ENCODE measurements at regions not wholly inside any gene's neighbourhood (a gene's known extent, or its start where the extent isn't known, plus 50 kb on each side); places are given as distances from the start of the nearest gene placed in this dataset.
A peak's percentile ranks its signal among the peaks of the same experiment; 100 is the strongest.
"Not testable (repeated sequence)": the region's sequence is repeated elsewhere in the genome, so short reads cannot be mapped to it uniquely, and the experiment has no call there.

DNA sequence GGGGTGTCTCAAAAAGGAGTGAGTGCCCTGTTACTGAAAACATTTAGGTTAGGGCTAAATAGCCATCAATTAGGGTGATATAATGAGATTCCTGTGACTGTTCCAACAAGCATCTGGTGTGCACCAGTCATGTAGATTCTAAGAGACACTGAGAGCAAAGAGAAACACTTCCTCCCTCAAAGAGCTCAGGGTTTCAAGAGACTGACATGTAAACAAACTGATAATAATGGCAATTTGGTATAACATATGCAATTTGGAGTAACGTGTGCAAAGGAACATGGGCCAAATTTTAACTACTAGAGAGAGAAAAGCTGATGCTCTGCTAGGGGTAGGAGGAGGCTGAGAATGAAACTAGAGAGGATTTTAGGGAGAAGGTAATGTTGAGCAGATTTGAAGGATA is 237.1 kb downstream of the BMP4 start:
- WGBS (ENCODE audit: insufficient coverage) = 72% methylated on average over 1 of the region's 1 CpG
- no peaks in the 10 kb centered on the region for H3K36me3 ChIP-seq (ENCODE audit: control insufficient read depth, insufficient read depth, low read length)

DNA sequence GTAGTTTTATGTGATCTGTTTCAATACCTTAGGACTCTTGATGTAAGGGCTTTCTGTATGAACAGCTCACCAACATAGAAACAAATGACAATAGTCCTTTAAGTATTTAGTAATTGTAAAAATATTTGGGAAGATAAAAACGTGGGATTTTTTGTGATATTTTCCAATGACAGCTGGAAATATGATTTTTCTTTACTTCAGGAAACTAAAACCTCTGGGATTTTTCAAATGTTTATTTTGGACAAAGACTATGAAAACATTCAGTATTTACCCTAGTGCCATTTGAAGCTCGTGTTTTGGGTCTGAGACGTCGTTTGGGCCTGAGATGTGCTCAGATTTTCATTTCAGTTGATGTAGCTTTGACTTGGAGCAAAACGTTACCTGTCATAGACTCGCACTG is 240.0 kb downstream of the BMP4 start:
- DNase-seq = peak; percentile 76
- WGBS (ENCODE audit: insufficient coverage) = 15% methylated on average over 4 of the region's 6 CpGs
- Histone ChIP-seq H3K36me3 (ENCODE audit: control insufficient read depth, insufficient read depth, low read length) (no peaks in the 10 kb centered on the region), H3K27ac (ENCODE audit: low read length) (peak overlapping the region; percentile 52), H3K4me3 (ENCODE audit: low read length) (no peak overlapping the region), H3K4me1 (ENCODE audit: control insufficient read depth, insufficient read depth, low read length) (peaks cover 4% of the 10 kb centered on the region), H3K9me3 (replicated peaks; ENCODE audit: control insufficient read depth, low read depth, low read length) (no peaks in the 10 kb centered on the region), H3K27me3 (ENCODE audit: control insufficient read depth, insufficient read depth, low read length) (no peaks in the 10 kb centered on the region)

More for the DNA sequence above, 237.1 kb downstream of the BMP4 start:
- no peaks in the 10 kb centered on the region for H3K9me3 ChIP-seq (replicated peaks; ENCODE audit: control insufficient read depth, low read depth, low read length)
- H3K4me3 ChIP-seq (ENCODE audit: low read length) = no peak overlapping the region
- DNase-seq = no peak
- H3K4me1 ChIP-seq (ENCODE audit: control insufficient read depth, insufficient read depth, low read length) = peaks cover 4% of the 10 kb centered on the region
- no peak overlapping the region for H3K27ac ChIP-seq (ENCODE audit: low read length)
- H3K27me3 ChIP-seq (ENCODE audit: control insufficient read depth, insufficient read depth, low read length) = no peaks in the 10 kb centered on the region

DNA sequence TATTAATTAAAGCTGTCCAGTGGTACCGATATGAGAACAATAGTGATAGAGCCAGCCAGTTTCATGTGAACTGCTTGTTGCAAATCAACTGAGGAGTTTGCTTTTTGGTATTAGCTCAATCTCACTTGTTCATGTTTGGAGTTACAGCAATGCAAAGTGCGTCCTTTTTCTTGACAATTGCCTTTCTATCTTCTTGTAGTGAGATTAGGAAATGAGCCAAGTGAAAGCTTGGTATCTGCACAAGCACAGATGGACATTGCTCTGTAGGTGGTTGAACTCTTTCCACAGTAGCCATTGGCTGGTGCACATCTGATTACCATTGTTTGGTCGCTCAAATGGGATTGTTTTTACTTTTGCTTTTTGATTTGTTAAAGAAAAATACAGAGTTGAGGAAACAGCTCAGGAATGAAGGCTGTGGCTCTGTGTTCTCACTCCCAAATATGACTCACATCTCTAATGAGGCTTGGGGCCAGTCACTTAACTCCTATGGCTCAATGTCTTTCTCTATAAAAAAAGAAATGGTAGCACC is 241.4 kb downstream of the BMP4 start:
- H3K4me1 ChIP-seq (ENCODE audit: control insufficient read depth, insufficient read depth, low read length) = peaks cover 4% of the 10 kb centered on the region
- H3K4me3 ChIP-seq (ENCODE audit: low read length) = no peak overlapping the region
- WGBS (ENCODE audit: insufficient coverage) = no CpG with 5 or more reads among the region's 3 CpGs
- H3K36me3 ChIP-seq (ENCODE audit: control insufficient read depth, insufficient read depth, low read length) = no peaks in the 10 kb centered on the region
- DNase-seq = peak; percentile 73
- no peaks in the 10 kb centered on the region for H3K9me3 ChIP-seq (replicated peaks; ENCODE audit: control insufficient read depth, low read depth, low read length)
- H3K27me3 ChIP-seq (ENCODE audit: control insufficient read depth, insufficient read depth, low read length) = no peaks in the 10 kb centered on the region
- peak overlapping the region; percentile 38 for H3K27ac ChIP-seq (ENCODE audit: low read length)

DNA sequence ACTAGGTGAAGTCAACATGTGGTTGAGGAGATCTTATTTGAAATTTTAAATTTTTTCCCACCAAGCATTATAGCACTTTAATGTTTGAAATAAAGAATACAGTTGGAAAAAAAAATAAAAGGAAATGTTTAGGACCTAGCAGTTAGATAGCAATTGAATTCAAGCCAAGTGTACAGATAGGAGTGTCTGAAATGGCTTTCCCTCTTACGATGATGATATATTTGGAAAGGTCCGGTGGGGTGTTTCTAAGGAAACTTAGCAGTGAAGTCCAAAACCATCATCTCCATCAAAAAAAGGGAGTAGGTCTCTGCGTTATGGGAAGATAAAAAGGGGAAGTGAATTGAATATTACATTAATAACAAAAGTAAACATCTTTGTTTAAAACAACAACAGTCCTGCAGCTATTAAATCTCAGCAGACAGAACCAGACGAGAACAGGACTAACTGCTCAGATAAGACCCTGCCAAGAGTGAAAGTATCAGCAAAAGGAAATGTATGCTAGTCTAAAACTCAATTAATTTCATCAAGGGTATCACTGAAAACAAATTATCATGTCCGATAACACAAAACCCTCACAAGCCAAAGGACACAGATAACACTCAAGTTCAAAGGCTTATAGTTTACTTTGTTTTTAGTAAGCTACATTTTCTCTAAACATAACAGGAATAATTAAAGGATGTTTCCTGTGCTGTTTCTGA is 242.0 kb downstream of the BMP4 start:
- Histone ChIP-seq H3K4me1 (ENCODE audit: control insufficient read depth, insufficient read depth, low read length) (peaks cover 4% of the 10 kb centered on the region), H3K4me3 (ENCODE audit: low read length) (no peak overlapping the region), H3K9me3 (replicated peaks; ENCODE audit: control insufficient read depth, low read depth, low read length) (no peaks in the 10 kb centered on the region), H3K27me3 (ENCODE audit: control insufficient read depth, insufficient read depth, low read length) (no peaks in the 10 kb centered on the region), H3K36me3 (ENCODE audit: control insufficient read depth, insufficient read depth, low read length) (no peaks in the 10 kb centered on the region), H3K27ac (ENCODE audit: low read length) (peak overlapping the region; percentile 38)
- DNase-seq = peak; percentile 70
- no CpG with 5 or more reads among the region's 5 CpGs for WGBS (ENCODE audit: insufficient coverage)

DNA sequence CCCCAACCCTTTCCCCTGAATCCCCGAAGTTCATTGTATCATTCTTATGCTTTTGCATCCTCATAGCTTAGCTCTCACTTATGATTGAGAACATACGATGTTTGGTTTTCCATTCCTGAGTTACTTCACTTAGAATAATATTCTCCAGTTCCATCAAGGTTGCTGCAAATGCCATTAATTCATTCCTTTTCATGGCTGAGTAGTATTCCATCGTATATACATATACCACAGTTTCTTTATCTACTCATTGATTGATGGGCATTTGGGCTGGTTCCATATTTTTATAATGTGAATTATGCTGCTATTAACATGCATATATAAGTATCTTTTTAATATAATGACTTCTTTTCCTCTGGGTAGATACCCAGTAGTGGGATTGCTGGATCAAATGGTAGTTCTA is 243.7 kb downstream of the BMP4 start:
- H3K4me3 ChIP-seq (ENCODE audit: low read length); H3K27ac ChIP-seq (ENCODE audit: low read length); DNase-seq; H3K36me3 ChIP-seq (ENCODE audit: control insufficient read depth, insufficient read depth, low read length); H3K9me3 ChIP-seq (replicated peaks; ENCODE audit: control insufficient read depth, low read depth, low read length); H3K4me1 ChIP-seq (ENCODE audit: control insufficient read depth, insufficient read depth, low read length); H3K27me3 ChIP-seq (ENCODE audit: control insufficient read depth, insufficient read depth, low read length): not testable (repeated sequence)
- WGBS (ENCODE audit: insufficient coverage) = 94% methylated on average over 2 of the region's 3 CpGs

DNA sequence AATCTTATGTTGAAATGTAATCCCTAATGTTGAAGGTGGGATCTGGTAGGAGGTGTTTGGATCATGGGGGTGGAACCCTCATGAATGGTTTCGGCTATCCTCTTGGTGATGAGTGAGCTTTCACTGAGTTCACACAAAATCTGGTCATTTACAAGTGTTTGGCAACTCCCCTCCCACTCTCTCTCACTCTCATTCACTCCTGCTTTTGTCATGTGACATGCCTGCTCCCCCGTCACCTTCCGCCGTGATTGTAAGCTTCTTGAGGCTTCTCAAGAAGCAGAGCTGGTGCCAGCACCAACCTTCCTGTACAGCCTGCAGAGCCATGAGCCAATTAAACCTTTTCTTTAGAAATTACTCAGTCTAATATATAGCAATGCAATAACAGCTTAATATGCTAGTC is 245.4 kb downstream of the BMP4 start:
- DNase-seq = no peak
- Histone ChIP-seq H3K36me3 (ENCODE audit: control insufficient read depth, insufficient read depth, low read length) (no peaks in the 10 kb centered on the region), H3K9me3 (replicated peaks; ENCODE audit: control insufficient read depth, low read depth, low read length) (no peaks in the 10 kb centered on the region), H3K27me3 (ENCODE audit: control insufficient read depth, insufficient read depth, low read length) (no peaks in the 10 kb centered on the region), H3K4me1 (ENCODE audit: control insufficient read depth, insufficient read depth, low read length) (no peaks in the 10 kb centered on the region), H3K27ac (ENCODE audit: low read length) (no peak overlapping the region), H3K4me3 (ENCODE audit: low read length) (no peak overlapping the region)
- WGBS (ENCODE audit: insufficient coverage) = 88% methylated on average over 3 of the region's 4 CpGs

DNA sequence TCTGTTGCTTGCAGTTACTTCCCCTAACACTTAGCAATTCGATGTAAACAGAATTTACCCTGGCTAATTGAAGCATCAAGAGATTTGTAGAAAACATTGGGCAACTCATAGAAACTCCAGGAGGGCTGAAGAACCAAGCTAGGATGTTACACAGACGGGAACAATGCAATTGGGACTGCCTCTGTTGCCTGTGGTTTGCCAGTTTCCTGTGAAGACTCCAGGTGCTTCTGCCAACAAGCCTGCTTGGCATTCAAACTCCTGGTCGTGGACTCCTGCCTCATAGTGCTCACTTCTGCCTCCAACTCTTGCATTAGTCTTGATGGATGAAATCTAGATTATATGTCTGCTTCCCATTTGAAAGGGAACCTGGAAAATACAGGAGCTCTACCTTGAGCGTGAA is 246.0 kb downstream of the BMP4 start:
- H3K27me3 ChIP-seq (ENCODE audit: control insufficient read depth, insufficient read depth, low read length) = no peaks in the 10 kb centered on the region
- H3K36me3 ChIP-seq (ENCODE audit: control insufficient read depth, insufficient read depth, low read length) = no peaks in the 10 kb centered on the region
- no peak overlapping the region for H3K27ac ChIP-seq (ENCODE audit: low read length)
- H3K9me3 ChIP-seq (replicated peaks; ENCODE audit: control insufficient read depth, low read depth, low read length) = no peaks in the 10 kb centered on the region
- WGBS (ENCODE audit: insufficient coverage) = 64% methylated on average over 1 of the region's 4 CpGs
- H3K4me3 ChIP-seq (ENCODE audit: low read length) = no peak overlapping the region
- H3K4me1 ChIP-seq (ENCODE audit: control insufficient read depth, insufficient read depth, low read length) = no peaks in the 10 kb centered on the region
- DNase-seq = no peak

DNA sequence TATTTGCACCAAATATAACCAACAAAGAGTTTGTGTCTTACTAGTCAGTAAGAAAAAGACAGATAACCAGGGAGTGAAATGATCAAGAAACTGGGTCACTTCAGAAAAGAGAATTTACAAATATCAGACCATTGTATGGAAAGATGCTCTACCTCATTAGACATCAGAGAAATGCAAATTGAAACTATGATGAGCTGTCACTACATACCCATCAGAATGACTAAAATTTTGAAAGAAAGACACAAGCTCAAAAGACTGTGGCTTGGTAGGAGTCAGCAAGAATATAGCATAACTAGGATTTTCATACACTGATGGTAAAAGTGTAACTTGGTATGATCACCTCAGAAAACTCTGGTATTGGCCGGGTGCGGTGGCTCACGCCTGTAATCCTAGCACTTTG is 247.2 kb downstream of the BMP4 start:
- no peak overlapping the region for H3K27ac ChIP-seq (ENCODE audit: low read length)
- H3K36me3 ChIP-seq (ENCODE audit: control insufficient read depth, insufficient read depth, low read length) = no peaks in the 10 kb centered on the region
- H3K4me3 ChIP-seq (ENCODE audit: low read length) = no peak overlapping the region
- H3K27me3 ChIP-seq (ENCODE audit: control insufficient read depth, insufficient read depth, low read length) = no peaks in the 10 kb centered on the region
- no peak for DNase-seq
- H3K4me1 ChIP-seq (ENCODE audit: control insufficient read depth, insufficient read depth, low read length) = no peaks in the 10 kb centered on the region
- WGBS (ENCODE audit: insufficient coverage) = no CpG with 5 or more reads among the region's 3 CpGs
- H3K9me3 ChIP-seq (replicated peaks; ENCODE audit: control insufficient read depth, low read depth, low read length) = no peaks in the 10 kb centered on the region

DNA sequence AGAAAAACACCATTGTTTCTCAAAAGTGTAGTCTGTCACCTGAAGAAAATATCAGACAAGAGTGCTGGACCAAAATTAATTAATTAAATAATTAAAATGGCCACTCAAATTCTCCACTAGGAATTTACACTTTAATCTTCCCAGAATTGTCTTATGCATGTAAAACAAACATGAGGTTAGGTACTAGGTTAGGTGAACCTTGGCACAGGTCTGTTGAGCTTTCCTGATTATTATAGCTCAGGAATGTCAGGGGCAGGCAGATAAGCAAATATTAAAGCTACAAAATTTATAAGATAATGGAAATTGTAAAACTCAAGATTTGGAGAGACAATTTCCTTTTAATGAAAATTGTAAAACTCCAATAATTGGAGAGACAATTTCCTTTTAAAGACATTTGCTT is 253.2 kb downstream of the BMP4 start:
- H3K27me3 ChIP-seq (ENCODE audit: control insufficient read depth, insufficient read depth, low read length) = no peaks in the 10 kb centered on the region
- H3K4me3 ChIP-seq (ENCODE audit: low read length) = no peak overlapping the region
- no peaks in the 10 kb centered on the region for H3K4me1 ChIP-seq (ENCODE audit: control insufficient read depth, insufficient read depth, low read length)
- DNase-seq = no peak
- H3K27ac ChIP-seq (ENCODE audit: low read length) = no peak overlapping the region
- H3K9me3 ChIP-seq (replicated peaks; ENCODE audit: control insufficient read depth, low read depth, low read length) = no peaks in the 10 kb centered on the region
- H3K36me3 ChIP-seq (ENCODE audit: control insufficient read depth, insufficient read depth, low read length) = no peaks in the 10 kb centered on the region

DNA sequence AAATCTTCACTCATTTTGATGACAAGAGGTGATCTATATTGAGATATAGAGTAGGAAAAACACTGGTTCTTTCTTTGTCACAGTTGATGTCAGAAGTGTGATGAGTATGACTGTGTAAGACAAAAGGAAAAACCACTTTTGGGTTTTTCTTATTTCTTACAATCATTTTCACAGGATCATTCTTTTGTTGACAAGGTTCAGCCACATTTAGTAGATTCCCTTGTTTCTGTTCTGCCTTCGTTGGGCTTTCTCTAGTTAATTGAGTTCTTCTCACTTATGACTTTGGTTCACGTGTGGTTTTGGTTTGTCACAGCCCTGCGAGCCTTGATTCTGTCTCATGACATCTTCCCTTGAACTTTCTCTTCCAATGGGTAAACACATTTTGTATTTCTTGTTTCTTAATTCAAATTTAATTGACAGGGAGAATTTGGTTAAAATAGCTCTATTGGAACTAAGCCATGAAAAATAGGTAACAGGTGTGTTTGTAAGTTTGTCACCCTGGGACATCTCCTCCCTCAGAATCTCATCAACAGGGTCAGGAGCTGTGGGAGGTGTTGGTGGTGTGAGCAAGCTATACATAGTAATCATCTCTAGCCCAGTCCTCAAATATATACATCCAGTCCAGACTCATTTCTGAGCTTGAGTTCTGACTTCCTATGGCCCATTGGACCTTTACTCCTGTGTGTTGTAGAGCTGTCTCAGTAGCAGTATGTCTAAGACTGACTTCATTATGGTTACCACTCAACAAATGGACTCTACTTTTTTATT is 255.3 kb downstream of the BMP4 start:
- DNase-seq = no peak
- no peak overlapping the region for H3K27ac ChIP-seq (ENCODE audit: low read length)
- no peaks in the 10 kb centered on the region for H3K9me3 ChIP-seq (replicated peaks; ENCODE audit: control insufficient read depth, low read depth, low read length)
- H3K4me1 ChIP-seq (ENCODE audit: control insufficient read depth, insufficient read depth, low read length) = no peaks in the 10 kb centered on the region
- WGBS (ENCODE audit: insufficient coverage) = 89% methylated on average over 1 of the region's 3 CpGs
- no peaks in the 10 kb centered on the region for H3K36me3 ChIP-seq (ENCODE audit: control insufficient read depth, insufficient read depth, low read length)
- H3K4me3 ChIP-seq (ENCODE audit: low read length) = no peak overlapping the region
- H3K27me3 ChIP-seq (ENCODE audit: control insufficient read depth, insufficient read depth, low read length) = no peaks in the 10 kb centered on the region
